ENCODE measurements at regions not wholly inside any gene's neighbourhood (a gene's known extent, or its start where the extent isn't known, plus 50 kb on each side); places are given as distances from the start of the nearest gene placed in this dataset.
A peak's percentile ranks its signal among the peaks of the same experiment; 100 is the strongest.
"Not testable (repeated sequence)": the region's sequence is repeated elsewhere in the genome, so short reads cannot be mapped to it uniquely, and the experiment has no call there.

GRCh38 chr16:8110572-8111514, 479.5 kb downstream of the TMEM114 start:
- no peak for DNase-seq

- no peak for DNase-seq
Observed at GRCh38 chr16:8109510-8110369, 480.6 kb downstream of the TMEM114 start.

- DNase-seq, result no peak
Observed at GRCh38 chr16:8108991-8109509, 481.3 kb downstream of the TMEM114 start.

- no peak for DNase-seq
Observed at GRCh38 chr16:8107296-8107695, 483.0 kb downstream of the TMEM114 start.

DNA sequence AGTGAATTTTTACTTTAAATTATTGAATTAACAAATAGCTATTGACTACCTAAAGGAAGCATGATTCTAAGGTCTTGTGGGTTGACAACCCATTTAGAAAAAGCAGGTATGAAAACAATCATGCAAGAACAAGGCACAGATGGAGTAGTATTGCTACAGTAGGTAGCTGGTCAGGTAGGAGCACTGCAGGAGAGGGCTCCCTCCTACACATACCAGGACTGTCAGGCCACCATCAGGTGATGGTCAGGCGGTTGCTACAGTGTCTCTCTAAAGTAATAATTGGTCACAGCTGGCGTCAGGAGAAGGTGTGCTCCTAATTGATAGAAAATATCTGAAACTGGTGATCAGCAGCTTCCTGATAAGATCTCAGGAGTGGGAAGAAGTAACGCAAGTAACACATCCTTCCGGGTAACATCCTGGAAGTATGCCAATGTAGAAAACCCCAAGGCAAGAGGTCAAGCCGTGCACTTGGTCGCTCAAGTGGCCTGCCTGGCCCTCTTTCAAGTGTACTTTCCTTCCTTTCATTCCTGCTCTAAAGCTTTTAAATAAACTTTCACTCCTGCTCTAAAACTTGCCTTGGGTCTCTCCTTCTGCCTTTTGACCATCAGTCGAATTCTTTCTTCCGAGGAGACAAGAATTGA, 486.5 kb downstream of the TMEM114 start:
- DNase-seq, result no peak

GRCh38 chr16:8099586-8099985, 490.7 kb downstream of the TMEM114 start:
- no peak for DNase-seq

- DNase-seq, result no peak
Observed at GRCh38 chr16:8098947-8099512, 491.3 kb downstream of the TMEM114 start.

DNA sequence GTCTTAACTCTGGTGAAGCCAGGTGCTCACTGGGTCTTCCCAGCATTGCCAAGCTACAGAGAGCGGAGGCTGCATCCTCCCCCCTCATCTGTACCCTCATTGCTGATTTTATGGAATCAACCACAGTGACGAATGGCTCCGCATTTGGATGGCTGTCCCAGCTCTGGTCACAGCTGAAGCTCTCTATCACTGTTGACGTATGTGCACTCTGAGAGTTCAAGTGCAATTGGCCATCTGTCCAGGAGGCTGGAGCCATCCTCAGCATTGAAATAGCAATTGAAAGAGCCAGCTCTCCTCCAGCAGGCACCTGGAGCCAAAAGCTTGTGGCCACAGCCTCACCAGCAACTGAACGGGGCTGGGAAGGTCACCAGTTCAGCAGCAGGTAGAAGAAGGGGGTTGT, 494.1 kb downstream of the TMEM114 start:
- DNase-seq, result no peak

DNA sequence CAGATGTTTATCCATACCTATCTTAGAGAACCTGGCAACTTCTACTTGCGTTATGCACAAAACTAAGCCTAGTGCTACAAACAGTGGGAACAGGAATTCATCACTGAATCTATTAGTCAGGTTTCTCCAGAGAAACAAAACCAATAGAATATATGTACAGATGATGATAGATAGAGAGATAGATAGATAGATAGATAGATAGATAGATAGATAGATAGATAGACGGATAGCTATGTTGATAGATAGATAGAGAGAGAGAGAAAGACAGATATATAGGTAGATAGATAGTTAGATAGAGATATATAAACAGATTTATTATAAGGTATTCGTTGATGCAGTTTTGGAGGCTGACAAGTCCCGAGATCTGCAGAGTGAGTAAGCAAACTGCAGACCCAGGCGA, 495.6 kb downstream of the TMEM114 start:
- DNase-seq, result no peak

- no peak for DNase-seq
Observed at GRCh38 chr16:8088820-8089338, 501.4 kb downstream of the TMEM114 start.

DNA sequence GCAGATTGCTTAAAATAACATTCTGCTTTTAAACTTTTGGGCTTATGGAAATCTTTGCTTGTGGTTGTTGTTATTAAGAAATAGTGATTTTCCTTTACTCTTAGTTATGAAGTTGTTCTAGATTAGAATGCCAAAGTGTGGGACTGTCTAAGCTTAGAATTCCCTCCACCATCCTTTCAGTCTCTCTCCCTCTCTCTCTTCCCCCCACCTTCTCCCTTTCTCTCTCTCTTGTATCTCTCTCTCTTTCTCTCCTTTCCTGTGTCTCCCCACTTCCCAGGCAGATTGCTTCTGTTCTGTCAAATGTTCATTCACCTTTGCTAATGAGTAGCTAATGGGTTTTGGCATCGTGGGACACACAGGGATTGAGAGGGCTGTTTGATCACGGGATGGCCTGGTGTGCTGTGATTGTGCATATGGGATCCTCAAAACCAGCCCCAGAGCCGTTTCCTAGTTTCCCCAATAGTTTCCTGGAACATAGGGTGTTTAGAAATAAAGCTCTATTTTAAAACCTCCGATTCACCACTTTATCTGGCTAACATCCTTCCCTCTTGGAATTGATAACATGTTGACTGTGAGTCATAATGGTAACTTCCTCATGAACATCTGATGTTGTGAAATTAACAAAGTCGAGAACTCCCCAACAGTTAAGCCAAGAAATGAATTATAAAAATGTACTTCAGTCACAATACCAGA, 502.6 kb downstream of the TMEM114 start:
- DNase-seq, result peak; percentile 35

DNA sequence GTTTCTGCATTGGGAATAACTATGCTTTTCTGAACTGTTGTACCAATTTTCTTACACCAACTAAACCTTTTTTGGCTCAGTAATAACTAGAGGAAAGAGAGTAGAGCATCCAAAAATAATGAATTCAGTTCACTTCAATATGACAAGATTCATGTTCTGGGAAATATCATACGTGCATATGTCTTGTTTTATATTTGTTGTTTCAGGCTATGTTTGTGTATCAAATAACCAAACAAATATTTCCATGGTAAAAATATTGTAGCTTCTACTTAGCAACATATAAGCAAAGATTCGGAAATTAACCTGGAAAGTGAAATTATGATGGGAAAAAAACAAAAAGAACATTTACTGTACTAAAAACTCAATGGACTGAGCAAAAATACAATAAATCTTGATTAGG, 503.2 kb downstream of the TMEM114 start:
- DNase-seq, result peak; percentile 53

DNA sequence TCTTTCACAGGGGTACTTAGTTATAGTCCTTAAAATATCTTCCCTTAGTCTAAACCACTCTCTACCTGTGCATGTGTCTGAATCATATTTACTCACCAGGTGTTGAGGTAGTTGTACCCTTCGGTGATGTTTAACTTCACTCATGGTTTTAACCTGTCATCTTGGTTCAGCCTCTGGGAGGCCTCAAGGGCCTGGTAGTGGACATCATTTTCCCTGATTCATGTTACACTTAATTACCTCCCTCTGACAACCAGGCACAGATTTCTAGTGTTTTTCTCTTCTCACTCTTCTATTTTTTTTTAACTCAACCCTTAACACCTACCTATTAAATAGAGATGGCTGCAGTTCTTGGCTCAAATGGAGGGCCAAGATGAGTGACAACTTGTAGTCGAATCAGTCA, 505.4 kb downstream of the TMEM114 start:
- DNase-seq, result no peak

GRCh38 chr16:8084302-8084701, 506.0 kb downstream of the TMEM114 start:
- no peak for DNase-seq

DNA sequence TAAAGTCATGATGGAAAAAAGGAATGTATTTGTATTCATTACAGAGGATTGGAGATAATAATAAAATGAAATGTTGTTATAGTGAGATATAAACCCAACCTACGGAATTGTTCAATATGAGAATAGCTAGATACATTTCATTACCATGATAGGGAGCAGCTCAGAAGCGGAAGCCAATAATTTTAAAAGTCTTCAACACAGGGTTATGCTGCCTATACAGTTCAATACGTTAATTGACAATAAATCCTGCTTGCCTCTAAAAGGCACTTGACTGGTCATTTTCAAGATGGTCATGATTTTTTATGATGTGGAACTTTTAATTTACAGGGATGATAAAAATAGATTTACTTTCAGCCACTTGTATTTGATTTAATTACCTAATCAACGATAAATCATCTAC, 506.8 kb downstream of the TMEM114 start:
- DNase-seq, result no peak

GRCh38 chr16:8080817-8081216, 509.5 kb downstream of the TMEM114 start:
- DNase-seq, result no peak

- DNase-seq, result peak; percentile 6
Observed at GRCh38 chr16:8075271-8075670, 515.0 kb downstream of the TMEM114 start.

DNA sequence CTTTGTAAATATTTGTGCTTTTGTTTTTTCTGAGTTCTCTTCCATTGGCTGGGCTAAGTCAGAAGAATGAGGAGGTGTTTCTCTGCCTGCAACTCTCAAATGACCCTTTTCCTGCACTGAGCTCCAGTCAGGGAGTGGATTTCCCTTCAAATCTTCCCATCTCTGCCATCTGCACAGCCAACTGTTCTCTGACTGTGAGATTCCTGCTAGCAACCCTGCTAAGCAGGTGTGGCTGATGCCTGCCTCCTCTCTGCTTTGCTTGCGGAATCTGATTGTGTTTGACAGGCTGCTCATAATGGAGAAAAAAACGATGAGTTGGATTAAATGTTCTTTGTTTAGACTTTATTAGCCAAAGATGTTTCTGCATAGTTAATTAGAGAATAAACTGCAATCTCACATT, 519.8 kb downstream of the TMEM114 start:
- DNase-seq, result no peak

- DNase-seq, result not testable (repeated sequence)
Observed at GRCh38 chr16:8068225-8068624, 522.1 kb downstream of the TMEM114 start.

DNA sequence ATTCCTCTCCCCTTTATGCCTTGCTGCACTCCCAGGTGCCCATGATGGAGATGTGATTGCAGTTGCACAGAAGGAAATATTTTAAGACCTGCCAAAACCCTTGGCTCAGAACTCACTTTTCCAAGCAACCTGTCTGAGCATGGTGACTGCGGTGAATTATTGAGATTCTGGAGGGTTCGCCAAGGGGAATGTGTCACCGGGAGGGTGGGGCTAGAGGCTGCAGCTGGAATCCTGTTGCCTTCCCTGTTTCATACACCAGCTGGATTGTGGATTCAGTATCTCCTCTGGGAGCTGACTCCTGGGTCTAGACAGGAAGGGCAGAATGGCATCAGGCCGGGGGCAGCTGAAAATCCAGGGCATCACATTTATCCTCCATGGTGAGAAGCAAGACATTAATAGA, 527.2 kb downstream of the TMEM114 start:
- DNase-seq, result peak; percentile 50

DNA sequence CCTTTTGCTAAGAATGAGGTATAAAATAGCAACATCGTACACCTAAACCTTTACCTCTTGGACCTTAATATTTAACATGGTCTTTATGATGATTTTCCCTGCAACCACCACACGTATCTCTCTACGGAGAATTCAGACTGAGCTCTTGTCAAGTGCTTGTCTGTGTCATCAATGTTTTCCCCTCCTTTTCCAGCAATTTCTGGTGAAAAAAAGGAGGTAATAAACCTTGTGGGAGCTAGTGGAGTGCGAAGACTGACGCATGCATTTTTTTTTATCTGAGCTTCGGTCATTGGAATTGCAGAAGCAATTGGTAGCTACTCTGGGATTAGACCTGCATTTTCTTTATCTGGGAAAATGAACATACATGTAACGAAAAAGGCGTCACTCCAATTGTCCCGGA, 527.6 kb downstream of the TMEM114 start:
- DNase-seq, result no peak
